ENCODE measurements at regions not wholly inside any gene's neighbourhood (a gene's known extent, or its start where the extent isn't known, plus 50 kb on each side); places are given as distances from the start of the nearest gene placed in this dataset.

DNA sequence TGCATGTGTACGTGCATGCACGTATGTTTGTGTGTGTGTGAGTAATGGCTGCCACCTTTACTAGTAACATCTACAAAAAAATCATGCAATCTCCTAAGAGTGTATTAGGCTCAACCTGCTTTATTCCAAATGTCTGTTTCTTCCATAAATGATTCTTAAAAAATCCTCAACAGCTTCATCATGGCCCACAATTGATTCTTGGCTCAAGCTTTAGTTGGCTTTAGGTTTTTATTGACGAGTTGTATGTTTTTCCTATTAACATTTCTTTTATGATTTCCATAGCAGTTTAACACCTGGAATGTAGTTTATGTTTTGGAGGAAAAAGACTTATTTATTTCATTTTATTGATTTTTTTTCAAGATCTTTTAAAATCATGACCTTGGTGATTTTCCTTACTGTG lies 121.9 kb upstream of the RAB18 start:
- no peaks in the 10 kb centered on the region for H3K79me1 ChIP-seq (ENCODE audit: low read depth in 1 of 2, low read length in 2 of 2)
- H3K4ac ChIP-seq (ENCODE audit: low read depth, low read length) = no peak overlapping the region
- no peak overlapping the region for H3K4me3 ChIP-seq (ENCODE audit: insufficient read depth, low read depth, low read length)
- H3K18ac ChIP-seq (ENCODE audit: low read depth, low read length) = no peak overlapping the region
- H2AK5ac ChIP-seq (ENCODE audit: low read depth, low read length) = no peak overlapping the region
- no peak overlapping the region for H3K14ac ChIP-seq (replicated peaks; ENCODE audit: low read depth, low read length)
- H4K5ac ChIP-seq (ENCODE audit: low read depth, low read length) = no peak overlapping the region
- H3K36me3 ChIP-seq (ENCODE audit: control insufficient read depth, insufficient read depth, low read length) = no peaks in the 10 kb centered on the region
- no peak overlapping the region for H3K23ac ChIP-seq (ENCODE audit: low read depth, low read length)
- H2BK20ac ChIP-seq (ENCODE audit: low read depth, low read length) = no peak overlapping the region
- H3K9me1 ChIP-seq (ENCODE audit: insufficient read depth, low read length) = peaks cover 3% of the 10 kb centered on the region; the same call in 1 of the 2 replicates
- H3K27ac ChIP-seq (ENCODE audit: insufficient read depth, low read length) = no peak overlapping the region
- H2AK9ac ChIP-seq (replicated peaks; ENCODE audit: low read depth, low read length, poor library complexity) = no peak overlapping the region
- no peak for DNase-seq
- no peak overlapping the region for H3K9ac ChIP-seq (ENCODE audit: low read depth, low read length)
- ChIA-PET CTCF (interaction anchor here (0.6 kb wide), 1 partner anchor 533 kb away, joined by 3 read pairs; no protein-coding TSS in a partner anchor), POLR2A (ENCODE audit: unreplicated experiment) (no interaction called here)
- H2BK5ac ChIP-seq (ENCODE audit: low read depth, low read length, poor library complexity, severe bottlenecking) = no peak overlapping the region
- H3K4me1 ChIP-seq (ENCODE audit: control insufficient read depth, insufficient read depth, low read length) = 0 out of 2 replicates have a peak, but pooled peaks cover 2% of the 10 kb centered on the region
- no peak overlapping the region for H3K4me2 ChIP-seq (ENCODE audit: low read depth, low read length)
- no peak overlapping the region for H2BK120ac ChIP-seq (ENCODE audit: low read depth, low read length)
- no peaks in the 10 kb centered on the region for H4K20me1 ChIP-seq (ENCODE audit: insufficient read depth, low read length)
- BruUV-seq (replicated peaks) = no TSS peak
- dilution Hi-C loops (cut with HindIII; ENCODE audit: low sequenced_read_pairs, unreplicated experiment) (no loop called here), intact Hi-C loops (cut with micrococcal nuclease) (no loop called here), in situ Hi-C loops (cut with MboI; ENCODE audit: low sequenced_read_pairs) (no loop called here)
- no peak overlapping the region for H4K91ac ChIP-seq (ENCODE audit: insufficient read depth, low read depth, low read length)
- no CpG with 5 or more reads among the region's 3 CpGs for WGBS, 2 experiments (ENCODE audit: extremely low coverage in 2 of 2, insufficient read length in 1 of 2)
- no peak for ATAC-seq (ENCODE audit: low read depth)
- no peak for TF ChIP-seq MAZ (IDR thresholded peaks at IDR 0.05; ENCODE audit: borderline replicate concordance, low read depth, low read length)
- TF ChIP-seq, protein P1, sequence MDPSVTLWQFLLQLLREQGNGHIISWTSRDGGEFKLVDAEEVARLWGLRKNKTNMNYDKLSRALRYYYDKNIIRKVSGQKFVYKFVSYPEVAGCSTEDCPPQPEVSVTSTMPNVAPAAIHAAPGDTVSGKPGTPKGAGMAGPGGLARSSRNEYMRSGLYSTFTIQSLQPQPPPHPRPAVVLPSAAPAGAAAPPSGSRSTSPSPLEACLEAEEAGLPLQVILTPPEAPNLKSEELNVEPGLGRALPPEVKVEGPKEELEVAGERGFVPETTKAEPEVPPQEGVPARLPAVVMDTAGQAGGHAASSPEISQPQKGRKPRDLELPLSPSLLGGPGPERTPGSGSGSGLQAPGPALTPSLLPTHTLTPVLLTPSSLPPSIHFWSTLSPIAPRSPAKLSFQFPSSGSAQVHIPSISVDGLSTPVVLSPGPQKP (IDR thresholded peaks at IDR 0.05; ENCODE audit: borderline replicate concordance, low read depth, low read length) = no peak
- no peak for TF ChIP-seq CEBPB (IDR thresholded peaks at IDR 0.05; ENCODE audit: low read depth, low read length)
- no peak for TF ChIP-seq NFE2L2 (IDR thresholded peaks at IDR 0.05; ENCODE audit: low read depth, low read length)
- no peak for TF ChIP-seq POLR2A (IDR thresholded peaks at IDR 0.05; ENCODE audit: low read depth, low read length)
- no peak for TF ChIP-seq SMC3 (IDR thresholded peaks at IDR 0.05; ENCODE audit: low read depth, low read length)
- TF ChIP-seq RFX5 (IDR thresholded peaks at IDR 0.05; ENCODE audit: low read depth, low read length) = no peak
- TF ChIP-seq FOS (IDR thresholded peaks at IDR 0.05; ENCODE audit: low read depth, low read length) = no peak
- TF ChIP-seq, protein P2, sequence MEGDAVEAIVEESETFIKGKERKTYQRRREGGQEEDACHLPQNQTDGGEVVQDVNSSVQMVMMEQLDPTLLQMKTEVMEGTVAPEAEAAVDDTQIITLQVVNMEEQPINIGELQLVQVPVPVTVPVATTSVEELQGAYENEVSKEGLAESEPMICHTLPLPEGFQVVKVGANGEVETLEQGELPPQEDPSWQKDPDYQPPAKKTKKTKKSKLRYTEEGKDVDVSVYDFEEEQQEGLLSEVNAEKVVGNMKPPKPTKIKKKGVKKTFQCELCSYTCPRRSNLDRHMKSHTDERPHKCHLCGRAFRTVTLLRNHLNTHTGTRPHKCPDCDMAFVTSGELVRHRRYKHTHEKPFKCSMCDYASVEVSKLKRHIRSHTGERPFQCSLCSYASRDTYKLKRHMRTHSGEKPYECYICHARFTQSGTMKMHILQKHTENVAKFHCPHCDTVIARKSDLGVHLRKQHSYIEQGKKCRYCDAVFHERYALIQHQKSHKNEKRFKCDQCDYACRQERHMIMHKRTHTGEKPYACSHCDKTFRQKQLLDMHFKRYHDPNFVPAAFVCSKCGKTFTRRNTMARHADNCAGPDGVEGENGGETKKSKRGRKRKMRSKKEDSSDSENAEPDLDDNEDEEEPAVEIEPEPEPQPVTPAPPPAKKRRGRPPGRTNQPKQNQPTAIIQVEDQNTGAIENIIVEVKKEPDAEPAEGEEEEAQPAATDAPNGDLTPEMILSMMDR (conservative IDR thresholded peaks at IDR 0.05; ENCODE audit: low read depth, low read length) = no peak
- no peak for TF ChIP-seq MXI1 (IDR thresholded peaks at IDR 0.05; ENCODE audit: borderline replicate concordance, low read depth, low read length)
- TF ChIP-seq BHLHE40 (IDR thresholded peaks at IDR 0.05; ENCODE audit: low read depth, low read length) = no peak
- no peak for TF ChIP-seq MAFK (IDR thresholded peaks at IDR 0.05; ENCODE audit: low read depth, low read length)
- TF ChIP-seq RCOR1 (IDR thresholded peaks at IDR 0.05; ENCODE audit: insufficient replicate concordance, low read length) = no peak
- no peak for TF ChIP-seq RAD21 (IDR thresholded peaks at IDR 0.05; ENCODE audit: low read length)
- TF ChIP-seq, protein P3, sequence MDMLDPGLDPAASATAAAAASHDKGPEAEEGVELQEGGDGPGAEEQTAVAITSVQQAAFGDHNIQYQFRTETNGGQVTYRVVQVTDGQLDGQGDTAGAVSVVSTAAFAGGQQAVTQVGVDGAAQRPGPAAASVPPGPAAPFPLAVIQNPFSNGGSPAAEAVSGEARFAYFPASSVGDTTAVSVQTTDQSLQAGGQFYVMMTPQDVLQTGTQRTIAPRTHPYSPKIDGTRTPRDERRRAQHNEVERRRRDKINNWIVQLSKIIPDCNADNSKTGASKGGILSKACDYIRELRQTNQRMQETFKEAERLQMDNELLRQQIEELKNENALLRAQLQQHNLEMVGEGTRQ (IDR thresholded peaks at IDR 0.05; ENCODE audit: low read depth, low read length) = no peak
- TF ChIP-seq CHD1 (IDR thresholded peaks at IDR 0.05; ENCODE audit: low read depth, low read length) = no peak
- no peaks in the 10 kb centered on the region for H3K9me3 ChIP-seq (ENCODE audit: control insufficient read depth, insufficient read depth, low read length)
- no peak overlapping the region for H4K8ac ChIP-seq (ENCODE audit: low read depth in 2 of 2, low read length in 2 of 2)
- no peaks in the 10 kb centered on the region for H3K27me3 ChIP-seq (ENCODE audit: control insufficient read depth, insufficient read depth, low read length)
- H3K56ac ChIP-seq (ENCODE audit: extremely low read depth, insufficient read depth, low read length) = no peak overlapping the region
- H2AFZ ChIP-seq (replicated peaks; ENCODE audit: low read length, poor library complexity) = no peak overlapping the region
- no peak overlapping the region for H2BK15ac ChIP-seq (ENCODE audit: low read depth, low read length)
